Astrocyte (in vitro differentiated cells and primary cell): ENCODE measurements at regions not wholly inside any gene's neighbourhood (a gene's known extent, or its start where the extent isn't known, plus 50 kb on each side); places are given as distances from the start of the nearest gene placed in this dataset.
"Not testable (repeated sequence)": the region's sequence is repeated elsewhere in the genome, so short reads cannot be mapped to it uniquely, and the experiment has no call there.

Source experiments
- DNase-seq: peaks from one replicate; pipeline ENCODE4 v3.0.0-alpha.2; 2010; ENCODE audit warnings: low read depth
- FAIRE-seq: peaks from 2 replicates; lab custom pipeline; 2011; peaks lifted over from hg19 to GRCh38; lab: Jason Lieb, UNC
- H2AFZ ChIP-seq: 2 replicates; pipeline ENCODE4 v1.6.0; 2012; ENCODE audit warnings: low read depth, low read length, inconsistent platforms
- H3K27ac ChIP-seq: 2 replicates; pipeline ENCODE4 v1.5.1; 2011; ENCODE audit warnings: low read depth, low read length, inconsistent platforms
- H3K27me3 ChIP-seq: 2 replicates; pipeline ENCODE4 v1.6.0; 2011; ENCODE audit warnings: low read length, inconsistent platforms; ENCODE audit not compliant: insufficient read depth
- H3K36me3 ChIP-seq: 2 replicates; pipeline ENCODE4 v1.5.1; 2011; ENCODE audit warnings: low read length, inconsistent platforms; ENCODE audit not compliant: insufficient read depth
- H3K4me1 ChIP-seq: 2 replicates; pipeline ENCODE4 v1.5.1; 2011; ENCODE audit warnings: low read length, inconsistent platforms; ENCODE audit not compliant: insufficient read depth
- H3K4me2 ChIP-seq: 2 replicates; pipeline ENCODE4 v1.6.0; 2012; ENCODE audit warnings: low read length, inconsistent platforms
- H3K4me3 ChIP-seq: 2 replicates; pipeline ENCODE4 v1.5.1; 2011; ENCODE audit warnings: low read depth, mild to moderate bottlenecking, low read length, inconsistent platforms; ENCODE audit not compliant: insufficient read depth
- H3K79me2 ChIP-seq: 2 replicates; pipeline ENCODE4 v1.6.0; 2012; ENCODE audit warnings: mild to moderate bottlenecking, low read length, inconsistent platforms; ENCODE audit not compliant: insufficient read depth
- H3K9ac ChIP-seq: 2 replicates; pipeline ENCODE4 v1.6.0; 2012; ENCODE audit warnings: mild to moderate bottlenecking, low read length, inconsistent platforms
- H3K9me3 ChIP-seq: 2 replicates; pipeline ENCODE4 v1.5.1; 2012; ENCODE audit warnings: low read depth, mild to moderate bottlenecking, low read length, inconsistent platforms; ENCODE audit not compliant: insufficient read depth
- H4K20me1 ChIP-seq: 2 replicates; pipeline ENCODE4 v1.6.0; 2012; ENCODE audit warnings: low read length, inconsistent platforms; ENCODE audit not compliant: insufficient read depth
- H3K27ac Mint-ChIP-seq: one replicate; pipeline ENCODE4 v1.8.0; 2021; ENCODE audit warnings: mild to moderate bottlenecking, mixed read lengths; ENCODE audit not compliant: unreplicated experiment
- H3K27me3 Mint-ChIP-seq: one replicate; pipeline ENCODE4 v1.8.0; 2021; ENCODE audit warnings: low read depth, mixed read lengths; ENCODE audit not compliant: unreplicated experiment
- H3K36me3 Mint-ChIP-seq: one replicate; pipeline ENCODE4 v1.8.0; 2021; ENCODE audit warnings: low read depth, mixed read lengths; ENCODE audit not compliant: unreplicated experiment
- H3K4me1 Mint-ChIP-seq: one replicate; pipeline ENCODE4 v1.8.0; 2021; ENCODE audit warnings: low read depth, mixed read lengths; ENCODE audit not compliant: unreplicated experiment
- H3K4me3 Mint-ChIP-seq: one replicate; pipeline ENCODE4 v1.8.0; 2021; ENCODE audit warnings: mild to moderate bottlenecking, moderate library complexity, mixed read lengths; ENCODE audit not compliant: unreplicated experiment
- H3K9me3 Mint-ChIP-seq: one replicate; pipeline ENCODE4 v1.8.0; 2021; ENCODE audit warnings: mild to moderate bottlenecking, mixed read lengths; ENCODE audit not compliant: unreplicated experiment
- EZH2 ChIP-seq: IDR thresholded peaks from 2 replicates; pipeline ENCODE4 v1.6.1; 2012; ENCODE audit warnings: mild to moderate bottlenecking, low read length, inconsistent platforms; ENCODE audit not compliant: insufficient read depth
- TF ChIP-seq, protein P1 (sequence below): IDR thresholded peaks from 2 replicates; pipeline ENCODE4 v1.5.1; 2011; ENCODE audit warnings: low read depth, mild to moderate bottlenecking, inconsistent platforms, low read length, moderate library complexity; ENCODE audit not compliant: insufficient read depth

DNA sequence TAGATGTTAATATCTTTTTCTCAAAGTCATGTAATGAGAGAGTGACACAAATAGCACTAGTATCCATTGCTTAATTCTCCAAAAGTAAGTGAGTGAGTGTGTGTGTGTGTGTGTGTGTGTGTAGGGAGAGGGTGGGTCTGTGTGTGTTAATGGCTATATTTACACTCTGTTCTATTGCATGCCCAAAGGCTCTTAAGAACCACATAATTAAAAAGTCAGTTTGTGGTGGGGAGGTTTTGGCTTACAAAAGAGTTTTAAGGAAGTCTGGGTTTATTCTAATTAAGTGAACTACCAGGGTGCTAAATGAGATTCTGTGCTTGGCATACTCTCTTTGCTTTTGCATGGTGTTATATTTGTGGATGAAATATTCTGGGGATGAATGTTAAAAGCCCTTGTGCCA lies 1897.6 kb upstream of the FLRT2 start:
- H3K27ac ChIP-seq, result no peak overlapping the region
- no peak overlapping the region for H3K4me2 ChIP-seq
- no peaks in the 10 kb centered on the region for H3K36me3 ChIP-seq
- H2AFZ ChIP-seq, result no peak overlapping the region
- no peaks in the 10 kb centered on the region for H3K79me2 ChIP-seq
- no peaks in the 10 kb centered on the region for H4K20me1 ChIP-seq
- Mint-ChIP-seq H3K9me3 (no peaks in the 10 kb centered on the region), H3K27ac (no peak overlapping the region), H3K4me3 (no peak overlapping the region), H3K4me1 (no peaks in the 10 kb centered on the region), H3K36me3 (no peaks in the 10 kb centered on the region), H3K27me3 (no peaks in the 10 kb centered on the region)
- FAIRE-seq (no peak), DNase-seq (no peak)
- no peaks in the 10 kb centered on the region for H3K4me1 ChIP-seq
- TF ChIP-seq, protein P1, sequence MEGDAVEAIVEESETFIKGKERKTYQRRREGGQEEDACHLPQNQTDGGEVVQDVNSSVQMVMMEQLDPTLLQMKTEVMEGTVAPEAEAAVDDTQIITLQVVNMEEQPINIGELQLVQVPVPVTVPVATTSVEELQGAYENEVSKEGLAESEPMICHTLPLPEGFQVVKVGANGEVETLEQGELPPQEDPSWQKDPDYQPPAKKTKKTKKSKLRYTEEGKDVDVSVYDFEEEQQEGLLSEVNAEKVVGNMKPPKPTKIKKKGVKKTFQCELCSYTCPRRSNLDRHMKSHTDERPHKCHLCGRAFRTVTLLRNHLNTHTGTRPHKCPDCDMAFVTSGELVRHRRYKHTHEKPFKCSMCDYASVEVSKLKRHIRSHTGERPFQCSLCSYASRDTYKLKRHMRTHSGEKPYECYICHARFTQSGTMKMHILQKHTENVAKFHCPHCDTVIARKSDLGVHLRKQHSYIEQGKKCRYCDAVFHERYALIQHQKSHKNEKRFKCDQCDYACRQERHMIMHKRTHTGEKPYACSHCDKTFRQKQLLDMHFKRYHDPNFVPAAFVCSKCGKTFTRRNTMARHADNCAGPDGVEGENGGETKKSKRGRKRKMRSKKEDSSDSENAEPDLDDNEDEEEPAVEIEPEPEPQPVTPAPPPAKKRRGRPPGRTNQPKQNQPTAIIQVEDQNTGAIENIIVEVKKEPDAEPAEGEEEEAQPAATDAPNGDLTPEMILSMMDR, result no peak
- no peak for TF ChIP-seq EZH2
- H3K9me3 ChIP-seq, result no peaks in the 10 kb centered on the region
- no peaks in the 10 kb centered on the region for H3K27me3 ChIP-seq
- H3K4me3 ChIP-seq, result no peak overlapping the region
- H3K9ac ChIP-seq, result no peak overlapping the region

DNA sequence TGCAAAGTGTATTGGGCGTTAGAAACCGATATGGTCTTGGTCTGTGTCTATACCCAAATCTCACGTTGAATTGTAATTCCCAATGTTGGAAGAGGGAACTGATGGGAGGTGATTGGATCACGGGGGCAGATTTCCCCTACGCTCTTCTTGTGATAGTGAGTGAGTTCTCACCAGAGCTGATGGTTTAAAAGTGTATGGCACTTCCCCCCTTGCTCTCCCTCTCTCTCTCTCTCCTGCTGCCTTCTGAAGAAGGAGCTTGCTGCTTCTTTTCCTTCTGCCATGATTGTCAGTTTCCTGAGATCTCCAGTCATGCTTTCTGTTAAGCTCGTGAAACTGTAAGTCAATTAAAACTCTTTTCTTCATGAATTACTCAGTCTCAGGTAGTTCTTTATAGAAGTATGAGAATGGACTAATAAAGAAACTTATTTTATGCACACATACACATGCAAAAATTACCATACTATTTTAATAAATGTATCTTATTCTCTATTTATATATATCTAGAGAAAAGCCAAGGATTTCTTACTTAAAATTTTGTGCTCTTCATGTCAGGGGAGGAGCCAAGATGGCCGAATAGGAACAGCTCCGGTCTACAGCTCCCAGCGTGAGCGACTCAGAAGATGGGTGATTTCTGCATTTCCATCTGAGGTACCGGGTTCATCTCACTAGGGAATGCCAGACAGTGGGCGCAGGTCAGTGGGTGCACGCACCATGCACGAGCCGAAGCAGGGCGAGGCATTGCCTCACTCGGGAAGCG lies 1891.0 kb upstream of the FLRT2 start:
- no peak for FAIRE-seq
- no peak overlapping the region for H3K9ac ChIP-seq
- H3K27ac ChIP-seq, result no peak overlapping the region
- Mint-ChIP-seq H3K36me3 (no peaks in the 10 kb centered on the region), H3K27me3 (no peaks in the 10 kb centered on the region), H3K4me3 (no peak overlapping the region), H3K27ac (no peak overlapping the region), H3K4me1 (no peaks in the 10 kb centered on the region), H3K9me3 (peaks cover 3% of the 10 kb centered on the region)
- no peaks in the 10 kb centered on the region for H4K20me1 ChIP-seq
- TF ChIP-seq, protein P1, result no peak
- no peak for TF ChIP-seq EZH2
- H3K27me3 ChIP-seq, result no peaks in the 10 kb centered on the region
- H2AFZ ChIP-seq, result no peak overlapping the region
- H3K36me3 ChIP-seq, result no peaks in the 10 kb centered on the region
- no peak overlapping the region for H3K4me2 ChIP-seq
- DNase-seq, result no peak
- no peaks in the 10 kb centered on the region for H3K9me3 ChIP-seq
- H3K79me2 ChIP-seq, result no peaks in the 10 kb centered on the region
- H3K4me3 ChIP-seq, result no peak overlapping the region
- H3K4me1 ChIP-seq, result no peaks in the 10 kb centered on the region

DNA sequence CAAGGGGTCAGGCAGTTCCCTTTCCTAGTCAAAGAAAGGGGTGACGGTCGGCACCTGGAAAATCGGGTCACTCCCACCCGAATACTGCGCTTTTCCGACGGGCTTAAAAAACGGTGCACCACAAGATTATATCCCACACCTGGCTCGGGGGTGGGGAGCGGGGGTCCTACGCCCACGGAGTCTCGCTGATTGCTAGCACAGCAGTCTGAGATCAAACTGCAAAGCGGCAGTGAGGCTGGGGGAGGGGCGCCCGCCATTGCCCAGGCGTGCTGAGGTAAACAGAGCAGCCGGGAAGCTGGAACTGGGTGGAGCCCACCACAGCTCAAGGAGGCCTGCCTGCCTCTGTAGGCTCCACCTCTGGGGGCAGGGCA lies 1890.5 kb upstream of the FLRT2 start:
- not testable (repeated sequence) for H3K4me3 Mint-ChIP-seq, H3K27ac ChIP-seq, H3K27me3 Mint-ChIP-seq, H3K4me1 ChIP-seq, H3K36me3 ChIP-seq, H3K4me2 ChIP-seq, H3K9me3 ChIP-seq, H3K27me3 ChIP-seq, H3K9me3 Mint-ChIP-seq, H3K9ac ChIP-seq, H3K36me3 Mint-ChIP-seq, H3K79me2 ChIP-seq, FAIRE-seq, H2AFZ ChIP-seq, H3K4me3 ChIP-seq, H3K27ac Mint-ChIP-seq, DNase-seq, H3K4me1 Mint-ChIP-seq, H4K20me1 ChIP-seq
